ENCODE measurements at regions not wholly inside any gene's neighbourhood (a gene's known extent, or its start where the extent isn't known, plus 50 kb on each side); places are given as distances from the start of the nearest gene placed in this dataset.

DNA sequence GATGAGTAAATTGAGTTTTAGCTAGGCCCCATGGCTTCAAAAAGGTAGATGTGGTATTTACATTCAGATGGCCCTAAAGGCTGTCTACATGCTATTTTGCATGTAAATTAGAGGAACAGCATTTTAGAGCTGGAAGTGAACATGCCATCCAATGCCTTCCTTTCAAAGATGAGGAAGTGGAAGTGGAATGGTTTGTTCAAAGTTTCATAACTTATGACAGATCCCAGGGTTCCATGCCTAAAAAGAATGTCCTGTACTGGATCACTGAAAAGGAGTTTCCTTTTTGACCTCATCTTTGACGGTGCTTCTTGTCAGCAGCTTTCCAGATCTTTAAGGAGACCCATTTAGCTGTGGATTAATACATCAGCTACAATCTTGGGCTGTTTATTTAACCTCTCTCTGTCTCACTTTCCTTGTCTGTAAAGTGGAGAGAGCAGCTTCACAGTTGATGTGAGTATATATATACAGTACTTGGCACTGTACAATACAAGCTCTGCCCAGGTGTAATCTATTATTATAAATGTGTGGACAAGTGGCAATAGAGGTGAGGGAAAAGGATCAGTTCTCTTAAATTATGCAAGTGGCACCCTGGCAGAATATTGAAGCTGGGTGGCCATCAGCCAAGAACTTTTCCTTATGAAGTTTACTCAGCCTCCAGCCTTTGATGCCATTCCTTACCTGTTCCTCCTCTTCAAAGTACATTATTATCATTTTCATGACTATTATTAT lies 68.7 kb upstream of the GOLGA8B start:
- no peak for DNase-seq (ENCODE audit: low spot score)
- TF ChIP-seq, protein P1, sequence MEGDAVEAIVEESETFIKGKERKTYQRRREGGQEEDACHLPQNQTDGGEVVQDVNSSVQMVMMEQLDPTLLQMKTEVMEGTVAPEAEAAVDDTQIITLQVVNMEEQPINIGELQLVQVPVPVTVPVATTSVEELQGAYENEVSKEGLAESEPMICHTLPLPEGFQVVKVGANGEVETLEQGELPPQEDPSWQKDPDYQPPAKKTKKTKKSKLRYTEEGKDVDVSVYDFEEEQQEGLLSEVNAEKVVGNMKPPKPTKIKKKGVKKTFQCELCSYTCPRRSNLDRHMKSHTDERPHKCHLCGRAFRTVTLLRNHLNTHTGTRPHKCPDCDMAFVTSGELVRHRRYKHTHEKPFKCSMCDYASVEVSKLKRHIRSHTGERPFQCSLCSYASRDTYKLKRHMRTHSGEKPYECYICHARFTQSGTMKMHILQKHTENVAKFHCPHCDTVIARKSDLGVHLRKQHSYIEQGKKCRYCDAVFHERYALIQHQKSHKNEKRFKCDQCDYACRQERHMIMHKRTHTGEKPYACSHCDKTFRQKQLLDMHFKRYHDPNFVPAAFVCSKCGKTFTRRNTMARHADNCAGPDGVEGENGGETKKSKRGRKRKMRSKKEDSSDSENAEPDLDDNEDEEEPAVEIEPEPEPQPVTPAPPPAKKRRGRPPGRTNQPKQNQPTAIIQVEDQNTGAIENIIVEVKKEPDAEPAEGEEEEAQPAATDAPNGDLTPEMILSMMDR (IDR thresholded peaks at IDR 0.05; ENCODE audit: extremely low read depth, missing control alignments) = no peak

DNA sequence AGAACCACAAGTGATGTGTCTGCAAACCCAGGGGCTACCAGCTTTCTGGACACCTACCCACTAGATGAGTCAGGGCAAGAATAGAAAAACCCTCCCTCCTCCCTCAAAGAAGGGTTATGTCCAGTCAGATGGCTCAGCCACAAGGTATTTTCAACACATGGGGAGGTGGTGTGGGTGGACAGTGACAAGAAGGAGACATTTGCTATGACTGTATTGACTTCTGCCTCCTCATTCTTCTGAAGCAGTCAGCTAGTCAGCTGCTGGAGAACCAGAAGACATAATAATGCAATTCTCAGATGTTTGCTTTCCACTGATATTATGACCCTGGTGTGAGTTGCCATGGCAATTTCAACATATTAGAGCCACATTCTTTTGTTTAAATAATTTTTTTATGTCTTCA lies 66.7 kb upstream of the GOLGA8B start:
- TF ChIP-seq, protein P1 (IDR thresholded peaks at IDR 0.05; ENCODE audit: extremely low read depth, missing control alignments) = no peak
- DNase-seq (ENCODE audit: low spot score) = no peak

DNA sequence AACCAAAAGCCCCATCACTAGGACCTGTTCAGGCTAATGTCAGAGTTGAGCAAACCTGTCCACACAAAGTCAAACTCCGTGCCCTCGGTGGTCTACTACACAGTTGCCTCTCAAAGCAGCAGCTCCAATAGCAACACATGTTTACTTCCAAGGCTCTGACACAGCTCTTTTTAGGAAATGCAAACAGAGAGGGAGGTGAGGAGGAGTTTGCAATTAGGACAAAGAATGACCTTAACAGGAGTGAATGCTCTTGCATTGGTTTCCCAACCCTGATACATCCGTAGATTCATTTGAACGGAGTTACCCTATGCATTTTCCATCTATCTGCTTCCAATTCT lies 64.8 kb upstream of the GOLGA8B start:
- TF ChIP-seq, protein P1 (IDR thresholded peaks at IDR 0.05; ENCODE audit: extremely low read depth, missing control alignments) = no peak
- DNase-seq (ENCODE audit: low spot score) = no peak

DNA sequence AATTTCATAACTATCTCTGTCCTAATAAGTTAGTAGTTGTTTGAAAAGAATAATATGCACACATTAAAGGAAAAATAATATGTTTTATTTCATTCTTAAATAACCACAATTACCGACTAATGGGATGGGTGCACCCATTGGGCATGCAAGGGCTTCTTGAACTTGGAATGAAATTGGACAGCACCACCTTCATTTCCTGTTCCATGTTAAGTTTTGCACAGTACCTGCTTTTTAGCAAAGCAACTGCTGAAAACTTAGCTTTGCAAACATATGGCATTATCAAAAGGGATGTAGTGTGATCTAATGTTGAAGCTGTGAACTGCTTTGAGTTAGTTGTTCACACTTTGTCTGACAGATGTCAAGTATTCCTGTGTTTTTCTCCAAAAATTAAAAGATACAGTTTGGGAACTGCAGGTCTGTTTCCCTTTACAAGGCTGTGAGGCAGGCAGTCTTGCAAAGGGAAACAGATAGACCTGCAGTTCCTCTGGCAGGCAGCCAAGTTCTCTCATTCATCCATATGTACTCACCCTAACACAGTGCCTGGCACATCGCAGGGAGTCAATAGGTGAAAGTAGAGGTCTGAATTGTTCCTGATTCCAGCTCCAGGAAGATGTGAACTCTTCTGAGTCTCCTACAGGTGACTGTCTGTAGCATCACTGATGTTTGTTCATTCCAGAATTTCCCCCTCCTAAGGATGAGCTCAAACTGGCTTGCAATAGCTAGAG lies 64.3 kb upstream of the GOLGA8B start:
- DNase-seq (ENCODE audit: low spot score) = no peak
- TF ChIP-seq, protein P1 (IDR thresholded peaks at IDR 0.05; ENCODE audit: extremely low read depth, missing control alignments) = no peak

DNA sequence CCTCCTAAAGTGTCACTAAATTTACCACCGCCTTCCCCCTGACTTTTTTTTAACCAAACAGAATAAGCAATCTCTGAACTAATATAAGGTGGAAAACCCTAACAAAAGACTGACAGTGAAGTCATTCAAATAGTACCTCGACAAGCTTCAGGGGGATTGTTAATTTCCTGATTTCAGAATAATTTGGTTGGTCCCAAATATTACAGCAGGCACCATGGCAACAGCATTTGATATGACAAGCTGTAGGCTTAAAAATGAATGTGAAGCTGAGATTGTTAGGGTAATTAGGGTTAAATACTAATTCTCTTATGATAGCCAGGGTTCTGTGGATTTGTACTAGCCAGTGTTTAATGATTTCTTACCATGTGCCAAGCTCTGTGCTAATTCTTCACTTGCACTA lies 63.5 kb upstream of the GOLGA8B start:
- no peak for DNase-seq (ENCODE audit: low spot score)
- TF ChIP-seq, protein P1 (IDR thresholded peaks at IDR 0.05; ENCODE audit: extremely low read depth, missing control alignments) = no peak

DNA sequence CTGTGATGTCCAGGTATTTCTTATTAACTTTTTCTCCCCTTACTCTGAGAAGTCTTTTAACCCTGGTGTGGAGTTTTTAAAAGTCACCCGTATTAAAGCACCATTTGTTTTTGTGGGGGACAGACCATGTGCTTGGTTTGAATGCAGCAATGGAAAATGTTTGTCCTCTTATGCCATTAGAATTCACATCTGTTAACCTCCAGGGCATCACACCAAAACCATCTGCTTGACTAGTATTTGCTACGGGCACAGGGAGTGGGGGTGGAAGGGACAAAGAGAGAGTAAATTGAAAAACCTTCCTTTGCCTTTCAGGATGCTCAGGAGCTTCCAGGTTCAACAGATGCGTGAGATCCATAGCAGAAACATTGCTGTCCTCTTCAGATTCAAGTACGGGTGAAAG lies 61.4 kb upstream of the GOLGA8B start:
- TF ChIP-seq, protein P1 (IDR thresholded peaks at IDR 0.05; ENCODE audit: extremely low read depth, missing control alignments) = no peak
- DNase-seq (ENCODE audit: low spot score) = no peak

DNA sequence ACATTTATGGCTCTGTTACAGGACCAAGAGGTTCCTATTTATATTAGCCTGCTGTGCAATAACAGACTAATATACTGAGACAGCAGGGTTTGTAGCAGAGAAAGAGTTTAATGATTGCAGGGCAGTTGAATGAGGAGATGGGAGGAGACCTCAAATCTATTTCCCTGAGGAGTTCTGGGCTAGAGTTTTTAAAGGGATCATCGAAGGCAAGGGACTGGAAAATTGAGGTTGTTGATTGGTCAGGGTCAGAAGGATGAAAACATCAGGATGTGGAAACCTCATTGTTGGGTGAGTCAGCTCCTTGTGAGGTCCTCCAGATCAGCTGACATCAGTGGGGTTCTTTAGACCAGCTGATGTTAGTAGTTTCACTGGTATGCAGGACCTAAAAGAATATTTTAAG lies 60.6 kb upstream of the GOLGA8B start:
- no peak for DNase-seq (ENCODE audit: low spot score)

More for the DNA sequence above, 60.6 kb upstream of the GOLGA8B start:
- TF ChIP-seq, protein P1 (IDR thresholded peaks at IDR 0.05; ENCODE audit: extremely low read depth, missing control alignments) = no peak
